GM12892 (cell line): ENCODE measurements at regions not wholly inside any gene's neighbourhood (a gene's known extent, or its start where the extent isn't known, plus 50 kb on each side); places are given as distances from the start of the nearest gene placed in this dataset.
"Not testable (repeated sequence)": the region's sequence is repeated elsewhere in the genome, so short reads cannot be mapped to it uniquely, and the experiment has no call there.

ENCODE experiments used
- POLR2A ChIP-seq: IDR thresholded peaks from 2 replicates; pipeline ENCODE4 v1.6.1; 2011; ENCODE audit warnings: low read depth, low read length, control low read depth
- POLR2AphosphoS5 ChIP-seq: IDR thresholded peaks from 2 replicates; pipeline ENCODE4 v1.6.1; 2011; ENCODE audit warnings: low read depth, low read length, control low read depth
- TAF1 ChIP-seq: IDR thresholded peaks from 2 replicates; pipeline ENCODE4 v1.6.1; 2011; ENCODE audit warnings: low read depth, mild to moderate bottlenecking, control low read depth, low read length, borderline replicate concordance

DNA sequence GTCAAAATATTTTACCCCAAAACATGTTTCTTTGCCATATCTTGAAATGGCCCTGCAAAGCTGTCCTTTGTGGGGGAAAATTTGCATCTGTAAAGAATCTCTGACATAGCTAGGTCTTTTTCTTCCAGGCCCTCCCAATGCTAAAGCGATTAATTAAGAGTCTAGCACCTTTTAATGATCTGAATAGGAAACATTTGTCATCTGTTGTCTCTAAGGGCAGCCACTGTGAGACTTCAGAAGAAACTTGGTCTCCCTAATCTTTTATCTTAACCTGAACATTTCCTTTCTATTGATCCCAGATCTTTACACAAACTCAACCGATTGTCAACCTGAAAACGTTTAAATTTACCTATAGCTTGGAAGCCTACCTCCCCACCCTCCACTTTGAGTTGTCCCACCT is 731.6 kb upstream of the AUTS2 start:
- TF ChIP-seq POLR2A, TAF1, POLR2AphosphoS5: not testable (repeated sequence)
